GM03348 (cell line): ENCODE measurements at regions not wholly inside any gene's neighbourhood (a gene's known extent, or its start where the extent isn't known, plus 50 kb on each side); places are given as distances from the start of the nearest gene placed in this dataset.
"Not testable (repeated sequence)": the region's sequence is repeated elsewhere in the genome, so short reads cannot be mapped to it uniquely, and the experiment has no call there.

Source experiments
- DNase-seq: peaks from one replicate; pipeline ENCODE4 v3.0.0; 2012; ENCODE audit warnings: low spot score

GRCh38 chr22:27314276-27314807, 487.2 kb downstream of the MN1 start:
- DNase-seq, result no peak

GRCh38 chr22:27315833-27316232, 485.7 kb downstream of the MN1 start:
- no peak for DNase-seq

GRCh38 chr22:27317096-27317495, 484.5 kb downstream of the MN1 start:
- DNase-seq, result no peak

GRCh38 chr22:27317971-27318428, 483.6 kb downstream of the MN1 start:
- no peak for DNase-seq

- peak; percentile 73 for DNase-seq
Observed at GRCh38 chr22:27318516-27318915, 483.0 kb downstream of the MN1 start.

- no peak for DNase-seq
Observed at GRCh38 chr22:27323661-27324060, 477.9 kb downstream of the MN1 start.

- not testable (repeated sequence) for DNase-seq
Observed at GRCh38 chr22:27324908-27325307, 476.6 kb downstream of the MN1 start.

GRCh38 chr22:27327497-27327896, 474.1 kb downstream of the MN1 start:
- no peak for DNase-seq

- no peak for DNase-seq
Observed at GRCh38 chr22:27327981-27328721, 473.4 kb downstream of the MN1 start.

GRCh38 chr22:27329131-27329850, 472.3 kb downstream of the MN1 start:
- no peak for DNase-seq

GRCh38 chr22:27329966-27330645, 471.4 kb downstream of the MN1 start:
- no peak for DNase-seq

GRCh38 chr22:27331526-27332281, 469.9 kb downstream of the MN1 start:
- peak; percentile 66 for DNase-seq

- no peak for DNase-seq
Observed at GRCh38 chr22:27335102-27335660, 466.4 kb downstream of the MN1 start.

- DNase-seq, result no peak
Observed at GRCh38 chr22:27336151-27337090, 465.1 kb downstream of the MN1 start.

- DNase-seq, result no peak
Observed at GRCh38 chr22:27337676-27338075, 463.9 kb downstream of the MN1 start.

- DNase-seq, result no peak
Observed at GRCh38 chr22:27340047-27340446, 461.5 kb downstream of the MN1 start.

GRCh38 chr22:27344546-27344945, 457.0 kb downstream of the MN1 start:
- no peak for DNase-seq

- DNase-seq, result no peak
Observed at GRCh38 chr22:27345691-27346090, 455.9 kb downstream of the MN1 start.

GRCh38 chr22:27347951-27348350, 453.6 kb downstream of the MN1 start:
- no peak for DNase-seq

GRCh38 chr22:27348634-27349033, 452.9 kb downstream of the MN1 start:
- peak; percentile 67 for DNase-seq
